HepG2 (cell line): ENCODE measurements at regions not wholly inside any gene's neighbourhood (a gene's known extent, or its start where the extent isn't known, plus 50 kb on each side); places are given as distances from the start of the nearest gene placed in this dataset.

Experiments
- EP300 ChIP-seq, 3 experiments: sonication (generic) in 1 of 3; formaldehyde crosslinking in 1 of 3; IDR thresholded peaks; 2 replicates each; pipeline versions ENCODE4 v1.5.1 to v1.6.1; 2011 to 2020; ENCODE audit warnings: low read depth in 2 of 3, low read length in 2 of 3, borderline replicate concordance in 1 of 3, improper control_type of control experiment in 1 of 3, mild to moderate bottlenecking in 1 of 3, missing genetic modification reagents in 1 of 3, moderate library complexity in 1 of 3
- ERF ChIP-seq: IDR thresholded peaks from 2 replicates; pipeline ENCODE4 v1.6.1; 2018; ENCODE audit warnings: missing biosample characterization, missing genetic modification reagents
- ETV5 ChIP-seq: IDR thresholded peaks from 2 replicates; pipeline ENCODE4 v1.6.1; 2018; ENCODE audit warnings: missing biosample characterization, missing genetic modification reagents, inconsistent platforms, borderline replicate concordance
- FOSL2 ChIP-seq: sonication (generic); formaldehyde crosslinking; IDR thresholded peaks from 2 replicates; pipeline ENCODE4 v1.4.0; 2020; ENCODE audit warnings: missing genetic modification reagents
- HNF4A ChIP-seq: sonication (generic); formaldehyde crosslinking; IDR thresholded peaks from 2 replicates; pipeline ENCODE4 v1.4.0; 2020; ENCODE audit warnings: missing genetic modification reagents
- HOXA3 ChIP-seq: sonication (generic); formaldehyde crosslinking; IDR thresholded peaks from 2 replicates; pipeline ENCODE4 v1.5.0; 2020; ENCODE audit warnings: missing genetic modification reagents
- KLF16 ChIP-seq, 2 experiments: sonication (generic) in 1 of 2; formaldehyde crosslinking in 1 of 2; IDR thresholded peaks; 2 replicates each; pipeline versions ENCODE4 v1.6.1 to v1.8.0; 2016 to 2023; ENCODE audit warnings: missing genetic modification reagents in 2 of 2, missing compliant biosample characterization in 1 of 2
- MED1 ChIP-seq: sonication (generic); formaldehyde crosslinking; IDR thresholded peaks from 2 replicates; pipeline ENCODE4 v1.4.0; 2020; ENCODE audit warnings: missing genetic modification reagents
- MLX ChIP-seq: IDR thresholded peaks from 2 replicates; pipeline ENCODE4 v1.6.1; 2016
- NCOA2 ChIP-seq: sonication (generic); formaldehyde crosslinking; IDR thresholded peaks from 2 replicates; pipeline ENCODE4 v1.8.0; 2022; ENCODE audit warnings: inconsistent platforms
- PHF8 ChIP-seq: sonication (generic); formaldehyde crosslinking; IDR thresholded peaks from 2 replicates; pipeline ENCODE4 v1.5.0; 2020; ENCODE audit warnings: missing genetic modification reagents
- RAD21 ChIP-seq: fragments of 450-650 bp; formaldehyde crosslinking; IDR thresholded peaks from 2 replicates; pipeline ENCODE4 v1.5.0; 2020; ENCODE audit warnings: mild to moderate bottlenecking
- RCOR2 ChIP-seq: IDR thresholded peaks from 2 replicates; pipeline ENCODE4 v1.6.1; 2016; ENCODE audit warnings: missing biosample characterization, missing genetic modification reagents
- TAF1 ChIP-seq: sonication (generic); formaldehyde crosslinking; IDR thresholded peaks from 2 replicates; pipeline ENCODE4 v1.4.0; 2020; ENCODE audit warnings: missing genetic modification reagents
- TOPORS ChIP-seq: sonication (generic); formaldehyde crosslinking; IDR thresholded peaks from 2 replicates; pipeline ENCODE4 v1.8.0; 2023; ENCODE audit warnings: mild to moderate bottlenecking, missing genetic modification reagents
- ZBTB38 ChIP-seq: sonication (generic); formaldehyde crosslinking; IDR thresholded peaks from 2 replicates; pipeline ENCODE4 v1.5.1; 2020; ENCODE audit warnings: mild to moderate bottlenecking, missing genetic modification reagents
- ZIK1 ChIP-seq: sonication (generic); formaldehyde crosslinking; IDR thresholded peaks from 2 replicates; pipeline ENCODE4 v1.5.0; 2020; ENCODE audit warnings: mild to moderate bottlenecking, low read depth, missing genetic modification reagents, borderline replicate concordance
- ZNF510 ChIP-seq: sonication (generic); formaldehyde crosslinking; IDR thresholded peaks from 2 replicates; pipeline ENCODE4 v1.4.0; 2020; ENCODE audit warnings: low read depth, mild to moderate bottlenecking, missing genetic modification reagents
- ZNF761 ChIP-seq: sonication (generic); formaldehyde crosslinking; conservative IDR thresholded peaks from 2 replicates; pipeline ENCODE4 v1.4.0; 2020; ENCODE audit warnings: mild to moderate bottlenecking, missing genetic modification reagents
- TF ChIP-seq, protein P1 (sequence below): sonication (generic); formaldehyde crosslinking; IDR thresholded peaks from 2 replicates; pipeline ENCODE4 v1.5.0; 2020; ENCODE audit warnings: missing genetic modification reagents
- TF ChIP-seq, protein P2 (sequence below): IDR thresholded peaks from 2 replicates; pipeline ENCODE4 v1.6.1; 2016; ENCODE audit warnings: control low read depth
- TF ChIP-seq, protein P3 (sequence below): sonication (generic); formaldehyde crosslinking; IDR thresholded peaks from 2 replicates; pipeline ENCODE4 v1.4.0; 2020; ENCODE audit warnings: mild to moderate bottlenecking, missing genetic modification reagents
- TF ChIP-seq, protein P4 (sequence below): sonication (generic); formaldehyde crosslinking; IDR thresholded peaks from 2 replicates; pipeline ENCODE4 v1.5.0; 2020; ENCODE audit warnings: mild to moderate bottlenecking, missing genetic modification reagents, moderate library complexity
- TF ChIP-seq, protein P5 (sequence below): IDR thresholded peaks from 2 replicates; pipeline ENCODE4 v1.6.1; 2018; ENCODE audit warnings: missing genetic modification reagents, mild to moderate bottlenecking, missing compliant biosample characterization

GRCh38 chr2:234690569-234691213, 193.8 kb upstream of the ARL4C start (continued):
- TF ChIP-seq, protein P1, sequence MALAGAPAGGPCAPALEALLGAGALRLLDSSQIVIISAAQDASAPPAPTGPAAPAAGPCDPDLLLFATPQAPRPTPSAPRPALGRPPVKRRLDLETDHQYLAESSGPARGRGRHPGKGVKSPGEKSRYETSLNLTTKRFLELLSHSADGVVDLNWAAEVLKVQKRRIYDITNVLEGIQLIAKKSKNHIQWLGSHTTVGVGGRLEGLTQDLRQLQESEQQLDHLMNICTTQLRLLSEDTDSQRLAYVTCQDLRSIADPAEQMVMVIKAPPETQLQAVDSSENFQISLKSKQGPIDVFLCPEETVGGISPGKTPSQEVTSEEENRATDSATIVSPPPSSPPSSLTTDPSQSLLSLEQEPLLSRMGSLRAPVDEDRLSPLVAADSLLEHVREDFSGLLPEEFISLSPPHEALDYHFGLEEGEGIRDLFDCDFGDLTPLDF (CRISPR knock-in tag) = no peak
- peak; percentile 48; the same call in 1 of the 2 replicates for TF ChIP-seq HNF4A (CRISPR knock-in tag)
- TF ChIP-seq EP300 (IDR thresholded peaks at IDR 0.05; ENCODE audit: low read depth in 2 of 2, low read length in 2 of 2) = no peak
- peak; percentile 39; the same call in 1 of the 2 replicates for TF ChIP-seq EP300 (CRISPR knock-in tag; IDR thresholded peaks at IDR 0.05; ENCODE audit: borderline replicate concordance)
- no peak for TF ChIP-seq ERF (CRISPR knock-in tag)
- 0 out of 2 replicates have a peak, but pooled peaks have one; percentile 10 for TF ChIP-seq TOPORS (CRISPR knock-in tag)
- peak; percentile 10; the same call in 1 of the 2 replicates for TF ChIP-seq RAD21
- TF ChIP-seq ZIK1 (CRISPR knock-in tag) = no peak
- TF ChIP-seq, protein P2, sequence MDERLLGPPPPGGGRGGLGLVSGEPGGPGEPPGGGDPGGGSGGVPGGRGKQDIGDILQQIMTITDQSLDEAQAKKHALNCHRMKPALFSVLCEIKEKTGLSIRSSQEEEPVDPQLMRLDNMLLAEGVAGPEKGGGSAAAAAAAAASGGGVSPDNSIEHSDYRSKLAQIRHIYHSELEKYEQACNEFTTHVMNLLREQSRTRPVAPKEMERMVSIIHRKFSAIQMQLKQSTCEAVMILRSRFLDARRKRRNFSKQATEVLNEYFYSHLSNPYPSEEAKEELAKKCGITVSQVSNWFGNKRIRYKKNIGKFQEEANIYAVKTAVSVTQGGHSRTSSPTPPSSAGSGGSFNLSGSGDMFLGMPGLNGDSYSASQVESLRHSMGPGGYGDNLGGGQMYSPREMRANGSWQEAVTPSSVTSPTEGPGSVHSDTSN = no peak
- peak; percentile 33; the same call in 1 of the 2 replicates for TF ChIP-seq MED1 (CRISPR knock-in tag)
- TF ChIP-seq, protein P3, sequence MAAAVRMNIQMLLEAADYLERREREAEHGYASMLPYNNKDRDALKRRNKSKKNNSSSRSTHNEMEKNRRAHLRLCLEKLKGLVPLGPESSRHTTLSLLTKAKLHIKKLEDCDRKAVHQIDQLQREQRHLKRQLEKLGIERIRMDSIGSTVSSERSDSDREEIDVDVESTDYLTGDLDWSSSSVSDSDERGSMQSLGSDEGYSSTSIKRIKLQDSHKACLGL (CRISPR knock-in tag) = 0 out of 2 replicates have a peak, but pooled peaks have one; percentile 45
- TF ChIP-seq KLF16 (CRISPR knock-in tag; IDR thresholded peaks at IDR 0.05) = 0 out of 4 replicates have a peak, but pooled peaks of 1 of the 2 experiments have one; percentile 38
- no peak for TF ChIP-seq MLX (CRISPR knock-in tag)
- no peak for TF ChIP-seq ZNF761 (CRISPR knock-in tag)
- TF ChIP-seq ZNF510 (CRISPR knock-in tag) = no peak
- TF ChIP-seq, protein P4, sequence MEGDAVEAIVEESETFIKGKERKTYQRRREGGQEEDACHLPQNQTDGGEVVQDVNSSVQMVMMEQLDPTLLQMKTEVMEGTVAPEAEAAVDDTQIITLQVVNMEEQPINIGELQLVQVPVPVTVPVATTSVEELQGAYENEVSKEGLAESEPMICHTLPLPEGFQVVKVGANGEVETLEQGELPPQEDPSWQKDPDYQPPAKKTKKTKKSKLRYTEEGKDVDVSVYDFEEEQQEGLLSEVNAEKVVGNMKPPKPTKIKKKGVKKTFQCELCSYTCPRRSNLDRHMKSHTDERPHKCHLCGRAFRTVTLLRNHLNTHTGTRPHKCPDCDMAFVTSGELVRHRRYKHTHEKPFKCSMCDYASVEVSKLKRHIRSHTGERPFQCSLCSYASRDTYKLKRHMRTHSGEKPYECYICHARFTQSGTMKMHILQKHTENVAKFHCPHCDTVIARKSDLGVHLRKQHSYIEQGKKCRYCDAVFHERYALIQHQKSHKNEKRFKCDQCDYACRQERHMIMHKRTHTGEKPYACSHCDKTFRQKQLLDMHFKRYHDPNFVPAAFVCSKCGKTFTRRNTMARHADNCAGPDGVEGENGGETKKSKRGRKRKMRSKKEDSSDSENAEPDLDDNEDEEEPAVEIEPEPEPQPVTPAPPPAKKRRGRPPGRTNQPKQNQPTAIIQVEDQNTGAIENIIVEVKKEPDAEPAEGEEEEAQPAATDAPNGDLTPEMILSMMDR (CRISPR knock-in tag) = 0 out of 2 replicates have a peak, but pooled peaks have one; percentile 3
- TF ChIP-seq PHF8 (CRISPR knock-in tag) = no peak
- TF ChIP-seq, protein P5, sequence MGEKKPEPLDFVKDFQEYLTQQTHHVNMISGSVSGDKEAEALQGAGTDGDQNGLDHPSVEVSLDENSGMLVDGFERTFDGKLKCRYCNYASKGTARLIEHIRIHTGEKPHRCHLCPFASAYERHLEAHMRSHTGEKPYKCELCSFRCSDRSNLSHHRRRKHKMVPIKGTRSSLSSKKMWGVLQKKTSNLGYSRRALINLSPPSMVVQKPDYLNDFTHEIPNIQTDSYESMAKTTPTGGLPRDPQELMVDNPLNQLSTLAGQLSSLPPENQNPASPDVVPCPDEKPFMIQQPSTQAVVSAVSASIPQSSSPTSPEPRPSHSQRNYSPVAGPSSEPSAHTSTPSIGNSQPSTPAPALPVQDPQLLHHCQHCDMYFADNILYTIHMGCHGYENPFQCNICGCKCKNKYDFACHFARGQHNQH = peak; percentile 76; the same call in 1 of the 2 replicates
- peak; percentile 40; the same call in 1 of the 2 replicates for TF ChIP-seq HOXA3 (CRISPR knock-in tag)
- TF ChIP-seq RCOR2 (CRISPR knock-in tag) = 0 out of 2 replicates have a peak, but pooled peaks have one; percentile 36
- no peak for TF ChIP-seq ZBTB38 (CRISPR knock-in tag)
- TF ChIP-seq TAF1 = peak; percentile 37; the same call in 1 of the 2 replicates
- peak; percentile 33; the same call in 1 of the 2 replicates for TF ChIP-seq NCOA2 (CRISPR knock-in tag)
- TF ChIP-seq ETV5 = peak; percentile 43; the same call in 1 of the 2 replicates
- TF ChIP-seq FOSL2 = 0 out of 2 replicates have a peak, but pooled peaks have one; percentile 4
